Activated T-cell treated with anti-CD3 and anti-CD28 coated beads, Interleukin-2, amount 50 U/mL, for 72 hours (primary cell): ENCODE measurements at regions not wholly inside any gene's neighbourhood (a gene's known extent, or its start where the extent isn't known, plus 50 kb on each side); places are given as distances from the start of the nearest gene placed in this dataset.
"Not testable (repeated sequence)": the region's sequence is repeated elsewhere in the genome, so short reads cannot be mapped to it uniquely, and the experiment has no call there.

Experiments used
- ATAC-seq, 2 donors: fragments of 150-1000 bp; cut with Tn5 transposase; replicated peaks in 1 of 2; 2 replicates each; pipeline ENCODE4 v1.10.0; 2021; ENCODE audit warnings: moderate library complexity in 2 of 2, mild to moderate bottlenecking in 1 of 2
- DNase-seq, 2 donors: peaks; one replicate each; pipeline ENCODE4 v3.0.0; 2021 to 2022; ENCODE audit warnings: mixed read lengths in 1 of 2
- H3K27ac Mint-ChIP-seq: one replicate; pipeline ENCODE4 v1.8.0; 2022; ENCODE audit warnings: mild to moderate bottlenecking, moderate library complexity, mixed read lengths
- H3K27me3 Mint-ChIP-seq: one replicate; pipeline ENCODE4 v1.8.0; 2022; ENCODE audit warnings: low read depth, mixed read lengths
- H3K36me3 Mint-ChIP-seq, 2 donors: one replicate each; pipeline ENCODE4 v1.8.0; 2022; ENCODE audit warnings: mixed read lengths in 2 of 2, mild to moderate bottlenecking in 1 of 2; ENCODE audit not compliant: insufficient read depth in 2 of 2
- H3K4me1 Mint-ChIP-seq: one replicate; pipeline ENCODE4 v1.8.0; 2022; ENCODE audit warnings: low read depth, mixed read lengths
- H3K4me3 Mint-ChIP-seq, 2 donors: one replicate each; pipeline ENCODE4 v1.8.0; 2022; ENCODE audit warnings: mild to moderate bottlenecking in 2 of 2, mixed read lengths in 2 of 2, moderate library complexity in 2 of 2
- H3K9me3 Mint-ChIP-seq, 2 donors: one replicate each; pipeline ENCODE4 v1.8.0; 2022; ENCODE audit warnings: mixed read lengths in 2 of 2

GRCh38 chr1:99062192-99062591, 57.5 kb upstream of the PLPPR5 start:
- H3K4me3 Mint-ChIP-seq = no peak overlapping the region

GRCh38 chr1:99069146-99069545, 64.5 kb upstream of the PLPPR5 start:
- Mint-ChIP-seq H3K27me3 (no peaks in the 10 kb centered on the region), H3K4me1 (no peaks in the 10 kb centered on the region), H3K9me3 (no peaks in the 10 kb centered on the region), H3K4me3 (no peak overlapping the region), H3K27ac (no peak overlapping the region), H3K36me3 (no peaks in the 10 kb centered on the region)
- DNase-seq = no peak
- no peak for ATAC-seq

More at GRCh38 chr1:99062192-99062591, 57.5 kb upstream of the PLPPR5 start:
- Mint-ChIP-seq H3K4me1 (no peaks in the 10 kb centered on the region), H3K9me3 (no peaks in the 10 kb centered on the region), H3K27ac (no peak overlapping the region), H3K27me3 (peaks cover 6% of the 10 kb centered on the region), H3K36me3 (no peaks in the 10 kb centered on the region)
- DNase-seq (no peak), ATAC-seq (no peak)

DNA sequence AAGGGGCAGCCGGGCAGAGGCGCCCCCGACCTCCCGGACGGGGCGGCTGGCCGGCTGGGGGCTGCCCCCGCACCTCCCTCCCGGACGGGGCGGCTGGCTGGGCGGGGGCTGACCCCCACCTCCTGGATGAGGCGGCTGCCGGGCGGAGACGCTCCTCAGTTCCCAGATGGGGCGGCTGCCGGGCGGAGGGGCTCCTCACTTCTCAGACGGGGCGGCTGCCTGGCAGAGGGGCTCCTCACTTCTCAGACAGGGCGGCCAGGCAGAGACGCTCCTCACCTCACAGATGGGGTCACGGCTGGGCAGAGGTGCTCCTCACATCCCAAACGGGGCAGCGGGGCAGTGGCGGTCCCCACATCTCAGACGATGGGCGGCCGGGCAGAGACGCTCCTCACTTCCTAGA, 73.9 kb upstream of the PLPPR5 start:
- H3K36me3 Mint-ChIP-seq, H3K9me3 Mint-ChIP-seq, DNase-seq, H3K4me1 Mint-ChIP-seq, H3K27ac Mint-ChIP-seq, H3K27me3 Mint-ChIP-seq, ATAC-seq, H3K4me3 Mint-ChIP-seq: not testable (repeated sequence)

DNA sequence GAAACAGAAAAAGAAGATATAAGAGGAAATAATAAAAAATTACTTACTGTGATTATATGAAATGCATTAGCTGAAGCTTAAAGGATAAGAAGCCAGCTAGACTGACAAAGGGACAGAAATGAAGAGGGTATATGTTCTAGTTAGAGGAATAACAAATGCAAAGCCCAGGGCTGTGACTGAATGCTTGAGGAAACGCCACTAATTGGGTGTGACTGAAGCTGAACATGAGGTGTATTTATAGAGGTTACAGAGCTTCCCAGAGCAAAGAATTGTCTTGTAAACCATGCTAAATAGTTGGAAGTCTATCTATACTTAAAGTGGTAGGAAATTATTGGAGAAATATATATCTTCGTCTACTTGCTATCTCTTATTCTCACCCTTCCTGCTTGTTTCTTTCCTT, 77.7 kb upstream of the PLPPR5 start:
- Mint-ChIP-seq H3K9me3 (peaks cover 0 to 3% of the 10 kb centered on the region in 2 donors), H3K4me1 (peaks cover 4% of the 10 kb centered on the region), H3K27ac (no peak overlapping the region), H3K4me3 (no peak overlapping the region), H3K36me3 (no peaks in the 10 kb centered on the region), H3K27me3 (no peaks in the 10 kb centered on the region)
- DNase-seq (no peak), ATAC-seq (no peak)

DNA sequence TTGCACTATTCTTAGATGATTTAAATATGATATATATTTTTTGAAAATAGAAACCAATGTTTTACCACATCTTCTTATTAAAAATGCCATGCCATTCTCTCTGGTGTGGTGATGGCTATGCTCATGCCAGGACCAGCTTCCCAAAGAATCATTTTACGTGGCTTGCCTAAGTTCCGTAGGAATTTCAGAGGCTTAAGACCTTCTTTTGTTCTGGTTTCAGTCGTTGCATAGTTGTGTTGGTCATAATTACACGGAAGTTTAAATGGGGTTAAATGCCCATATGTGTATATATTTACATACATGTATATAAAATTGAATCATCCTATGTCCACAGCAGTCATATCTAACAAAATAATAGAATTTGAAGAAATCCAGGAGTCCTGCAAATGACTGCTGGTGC, 78.7 kb upstream of the PLPPR5 start:
- Mint-ChIP-seq H3K4me1 (peaks cover 4% of the 10 kb centered on the region), H3K27me3 (no peaks in the 10 kb centered on the region), H3K4me3 (no peak overlapping the region), H3K9me3 (peaks cover 0 to 5% of the 10 kb centered on the region in 2 donors), H3K36me3 (no peaks in the 10 kb centered on the region), H3K27ac (no peak overlapping the region)
- no peak for DNase-seq
- ATAC-seq = no peak

GRCh38 chr1:99084562-99084961, 79.9 kb upstream of the PLPPR5 start:
- ATAC-seq (no peak), DNase-seq (no peak)
- Mint-ChIP-seq H3K27me3 (no peaks in the 10 kb centered on the region), H3K36me3 (no peaks in the 10 kb centered on the region), H3K9me3 (peaks cover 0 to 7% of the 10 kb centered on the region in 2 donors), H3K4me3 (no peak overlapping the region), H3K27ac (no peak overlapping the region), H3K4me1 (peaks cover 4% of the 10 kb centered on the region)

DNA sequence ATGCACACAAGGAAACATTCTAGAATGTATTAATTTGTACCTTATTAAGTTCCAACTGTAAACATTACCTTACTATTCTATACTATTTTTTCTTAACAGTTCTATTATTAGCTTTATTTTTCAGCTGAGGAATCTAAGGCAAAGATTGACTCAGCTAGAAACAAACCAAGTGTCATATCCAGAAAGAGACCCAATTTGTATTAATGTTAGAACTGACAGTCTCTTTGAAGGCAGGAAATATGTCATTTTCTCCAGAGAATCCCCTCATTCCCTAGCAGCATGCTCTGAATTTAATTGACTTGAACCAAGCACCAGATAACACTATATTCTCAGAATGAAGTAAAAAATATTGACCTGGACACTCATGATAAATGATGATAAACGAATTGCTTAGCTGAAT, 81.4 kb upstream of the PLPPR5 start:
- Mint-ChIP-seq H3K4me1 (peaks cover 4% of the 10 kb centered on the region), H3K27me3 (no peaks in the 10 kb centered on the region), H3K27ac (no peak overlapping the region), H3K4me3 (no peak overlapping the region), H3K36me3 (no peaks in the 10 kb centered on the region), H3K9me3 (peaks cover 0 to 7% of the 10 kb centered on the region in 2 donors)
- no peak for DNase-seq
- ATAC-seq = no peak

DNA sequence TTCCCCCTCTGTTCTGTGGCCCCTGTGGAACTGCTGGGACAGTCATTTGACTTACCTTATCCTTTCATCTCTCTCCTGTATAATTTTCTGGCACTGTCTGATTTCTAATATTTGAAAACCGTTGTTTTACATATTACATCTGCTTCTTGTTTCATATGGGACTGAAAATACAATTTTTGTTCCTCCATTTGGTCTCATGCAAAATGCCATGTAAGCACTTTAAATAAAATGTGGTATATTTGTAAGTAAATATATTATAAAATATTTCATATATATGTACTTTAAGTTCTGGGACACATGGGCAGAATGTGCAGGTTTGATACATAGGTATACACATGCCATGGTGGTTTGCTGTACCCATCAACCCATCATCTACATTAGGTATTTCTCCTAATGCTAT, 93.9 kb upstream of the PLPPR5 start:
- Mint-ChIP-seq H3K4me3 (no peak overlapping the region), H3K27ac (no peak overlapping the region), H3K4me1 (no peaks in the 10 kb centered on the region), H3K9me3 (peaks cover 10 to 18% of the 10 kb centered on the region in 2 donors), H3K36me3 (peaks cover 2 to 3% of the 10 kb centered on the region in 2 donors), H3K27me3 (no peaks in the 10 kb centered on the region)
- DNase-seq = no peak
- no peak for ATAC-seq

DNA sequence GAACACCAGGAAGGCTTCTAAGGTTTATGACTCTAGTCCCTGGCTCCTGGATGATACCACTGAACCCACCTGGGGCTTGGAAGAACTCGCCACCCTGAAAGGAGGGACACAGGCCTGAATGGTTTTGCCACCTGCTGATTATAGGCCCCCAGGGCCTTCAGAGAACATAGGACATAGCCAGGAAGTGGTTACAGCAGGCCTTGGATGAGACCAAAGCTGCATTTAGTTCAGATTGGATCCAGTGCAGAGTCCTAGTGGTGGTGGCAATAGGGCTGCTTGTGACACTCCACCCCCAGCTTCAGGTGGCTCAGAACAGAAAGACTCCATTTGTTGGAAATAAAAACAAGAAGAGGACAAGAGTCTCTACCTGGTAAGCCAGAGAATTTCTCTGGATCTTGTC, 101.6 kb upstream of the PLPPR5 start:
- Mint-ChIP-seq H3K36me3 (no peaks in the 10 kb centered on the region), H3K27ac (no peak overlapping the region), H3K4me3 (no peak overlapping the region), H3K9me3 (no peaks in the 10 kb centered on the region), H3K4me1 (peaks cover 5% of the 10 kb centered on the region), H3K27me3 (no peaks in the 10 kb centered on the region)
- DNase-seq (no peak), ATAC-seq (no peak)

DNA sequence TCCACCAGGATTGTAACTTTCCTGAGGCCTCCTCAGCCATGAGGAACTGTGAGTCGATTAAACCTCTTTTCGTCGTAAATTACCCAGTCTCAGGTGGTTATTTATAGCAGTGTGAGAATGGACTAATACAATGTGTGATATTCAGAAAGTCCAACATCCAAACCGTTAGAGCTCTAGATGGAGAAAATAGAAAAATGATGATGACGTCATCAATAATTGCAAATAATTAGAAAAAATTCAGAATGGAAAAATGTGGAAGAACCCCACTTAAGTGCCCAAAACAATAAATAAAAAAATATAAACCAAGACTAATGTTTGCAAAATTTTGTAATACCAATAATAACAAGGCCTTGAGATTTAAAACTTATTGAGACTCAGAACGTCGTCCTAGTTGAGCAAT, 103.0 kb upstream of the PLPPR5 start:
- no peaks in the 10 kb centered on the region for H3K9me3 Mint-ChIP-seq
- no peak overlapping the region for H3K4me3 Mint-ChIP-seq
- peaks cover 5% of the 10 kb centered on the region for H3K4me1 Mint-ChIP-seq
- no peak for ATAC-seq
- no peaks in the 10 kb centered on the region for H3K36me3 Mint-ChIP-seq
- H3K27ac Mint-ChIP-seq = no peak overlapping the region
- H3K27me3 Mint-ChIP-seq = no peaks in the 10 kb centered on the region
- DNase-seq = no peak

DNA sequence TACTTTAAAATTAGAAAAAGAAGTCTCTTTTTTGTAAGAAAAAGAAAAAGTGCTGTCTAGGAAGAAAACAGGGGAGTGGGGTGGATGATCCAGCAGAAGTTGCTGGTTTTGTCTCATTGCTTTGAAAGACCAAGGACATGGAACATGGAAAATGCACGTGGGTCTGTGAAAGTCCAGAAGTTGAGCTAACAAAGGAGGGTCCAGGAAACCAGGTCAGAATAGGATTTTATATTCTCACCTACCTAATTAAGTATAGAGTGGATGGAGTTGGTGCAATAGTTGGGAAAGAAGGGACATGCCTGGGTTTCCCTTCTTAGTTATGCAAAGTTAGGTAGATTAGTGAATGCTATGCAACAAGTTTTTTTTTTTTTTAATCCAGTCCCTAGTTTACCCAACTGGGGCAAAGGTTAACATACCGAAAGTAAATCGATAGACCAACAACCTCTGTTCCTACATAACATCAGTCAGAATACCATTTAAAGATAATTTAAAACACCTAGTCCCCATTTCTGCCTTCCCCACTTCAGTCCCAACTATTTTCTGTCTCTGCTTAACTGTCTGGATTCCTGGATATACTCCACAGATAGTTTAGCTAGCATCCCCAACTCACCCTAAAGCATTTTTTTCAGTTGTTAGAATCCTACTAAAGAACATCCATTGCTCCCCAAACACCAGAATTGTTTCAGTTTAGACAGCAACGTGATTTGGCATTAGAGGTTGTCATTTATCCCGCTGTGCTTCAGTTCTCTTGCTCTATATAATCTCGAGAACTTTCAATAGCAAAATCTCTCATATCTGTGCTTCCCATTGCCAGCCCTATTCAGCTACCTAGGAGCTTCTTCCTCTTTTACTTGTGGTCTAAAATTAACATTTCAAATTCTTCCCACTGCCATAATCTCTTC, 105.7 kb upstream of the PLPPR5 start:
- Mint-ChIP-seq H3K9me3 (peaks cover 0 to 1% of the 10 kb centered on the region in 2 donors), H3K4me1 (peaks cover 5% of the 10 kb centered on the region), H3K27me3 (peaks cover 6% of the 10 kb centered on the region), H3K4me3 (no peak overlapping the region), H3K36me3 (no peaks in the 10 kb centered on the region), H3K27ac (no peak overlapping the region)
- ATAC-seq (no peak), DNase-seq (no peak)

- no peaks in the 10 kb centered on the region for H3K4me1 Mint-ChIP-seq
- no peak overlapping the region for H3K4me3 Mint-ChIP-seq
- no peaks in the 10 kb centered on the region for H3K36me3 Mint-ChIP-seq
- DNase-seq = no peak
- H3K9me3 Mint-ChIP-seq = peaks cover 0 to 1% of the 10 kb centered on the region in 2 donors
- no peak for ATAC-seq
- peaks cover 6% of the 10 kb centered on the region for H3K27me3 Mint-ChIP-seq
- H3K27ac Mint-ChIP-seq = no peak overlapping the region
Measured at GRCh38 chr1:99115231-99115630, 110.6 kb upstream of the PLPPR5 start.

DNA sequence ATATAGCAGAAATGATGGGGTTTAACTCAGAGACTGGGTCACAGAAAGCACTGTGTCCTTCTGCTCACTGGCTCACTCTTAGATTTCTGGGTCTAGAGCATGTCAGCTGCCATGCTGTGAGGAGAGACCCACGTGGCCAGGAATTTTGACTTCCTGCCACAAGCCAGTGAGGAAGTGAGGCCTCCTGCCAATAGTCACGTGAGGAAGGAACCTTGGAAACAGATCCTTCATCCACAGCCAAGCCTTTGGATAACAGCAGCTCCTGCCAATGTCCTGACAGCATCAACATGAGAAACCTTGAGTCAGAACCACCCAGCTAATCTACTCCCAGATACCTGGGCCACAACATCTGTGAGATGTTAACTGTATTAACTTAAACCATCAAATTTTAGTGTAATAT, 114.5 kb upstream of the PLPPR5 start:
- ATAC-seq (no peak), DNase-seq (no peak)
- H3K36me3 Mint-ChIP-seq = no peaks in the 10 kb centered on the region
- peaks cover 6% of the 10 kb centered on the region for H3K27me3 Mint-ChIP-seq
- H3K4me1 Mint-ChIP-seq = no peaks in the 10 kb centered on the region
- no peaks in the 10 kb centered on the region for H3K9me3 Mint-ChIP-seq
- no peak overlapping the region for H3K27ac Mint-ChIP-seq
- no peak overlapping the region for H3K4me3 Mint-ChIP-seq

DNA sequence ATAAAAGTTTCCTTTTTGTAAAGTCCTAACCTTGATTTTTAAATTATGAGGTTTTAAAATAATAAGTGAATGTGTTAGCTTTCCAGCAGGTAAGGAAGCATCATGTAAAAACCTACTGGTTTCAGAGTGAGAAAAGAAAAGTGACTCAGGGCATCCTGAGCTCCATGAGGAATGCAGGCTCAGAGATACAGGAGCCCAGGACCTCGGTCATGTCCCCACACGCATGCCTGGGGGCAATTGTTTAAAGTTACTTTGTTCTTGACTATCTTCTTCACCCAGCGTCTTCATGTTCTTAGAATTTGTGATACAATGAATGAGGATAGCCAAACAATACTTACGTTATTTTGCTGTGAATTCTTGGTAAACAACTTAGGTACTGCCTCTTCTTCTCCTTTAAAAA, 117.4 kb upstream of the PLPPR5 start:
- Mint-ChIP-seq H3K4me1 (no peaks in the 10 kb centered on the region), H3K9me3 (no peaks in the 10 kb centered on the region), H3K27ac (no peak overlapping the region), H3K27me3 (no peaks in the 10 kb centered on the region), H3K4me3 (no peak overlapping the region), H3K36me3 (peaks cover 0 to 1% of the 10 kb centered on the region in 2 donors)
- ATAC-seq = no peak
- no peak for DNase-seq
